ENCODE measurements at regions not wholly inside any gene's neighbourhood (a gene's known extent, or its start where the extent isn't known, plus 50 kb on each side); places are given as distances from the start of the nearest gene placed in this dataset.

GRCh38 chr3:87370007-87370406 is 93.6 kb upstream of the POU1F1 start:
- no peak for TF ChIP-seq CTCF (IDR thresholded peaks at IDR 0.05)
- TF ChIP-seq POLR2A (IDR thresholded peaks at IDR 0.05): no peak
